Mesothelial cell of epicardium (in vitro differentiated cells): ENCODE measurements at regions not wholly inside any gene's neighbourhood (a gene's known extent, or its start where the extent isn't known, plus 50 kb on each side); places are given as distances from the start of the nearest gene placed in this dataset.

Source experiments
- DNase-seq, 2 experiments: peaks; one replicate each; pipeline ENCODE4 v3.0.0; 2021; ENCODE audit warnings: low spot score in 2 of 2; ENCODE audit not compliant: unreplicated experiment in 2 of 2
- H3K27ac Mint-ChIP-seq: 2 replicates; pipeline ENCODE4 v1.8.0; 2021; ENCODE audit warnings: mixed read lengths
- H3K27me3 Mint-ChIP-seq: 2 replicates; pipeline ENCODE4 v1.8.0; 2021; ENCODE audit warnings: low read depth, mixed read lengths
- H3K36me3 Mint-ChIP-seq: 2 replicates; pipeline ENCODE4 v1.8.0; 2021; ENCODE audit warnings: mixed read lengths
- H3K4me1 Mint-ChIP-seq: 2 replicates; pipeline ENCODE4 v1.8.0; 2021; ENCODE audit warnings: mixed read lengths
- H3K4me3 Mint-ChIP-seq: 2 replicates; pipeline ENCODE4 v1.8.0; 2021; ENCODE audit warnings: mild to moderate bottlenecking, moderate library complexity, mixed read lengths
- H3K9me3 Mint-ChIP-seq: 2 replicates; pipeline ENCODE4 v1.8.0; 2021; ENCODE audit warnings: mixed read lengths
- TF ChIP-seq, protein P1 (sequence below): fragments of 200-600 bp; sonication (generic); IDR thresholded peaks from one replicate; pipeline ENCODE4 v1.5.0; 2021; ENCODE audit warnings: antibody characterized with exemption; ENCODE audit not compliant: unreplicated experiment

DNA sequence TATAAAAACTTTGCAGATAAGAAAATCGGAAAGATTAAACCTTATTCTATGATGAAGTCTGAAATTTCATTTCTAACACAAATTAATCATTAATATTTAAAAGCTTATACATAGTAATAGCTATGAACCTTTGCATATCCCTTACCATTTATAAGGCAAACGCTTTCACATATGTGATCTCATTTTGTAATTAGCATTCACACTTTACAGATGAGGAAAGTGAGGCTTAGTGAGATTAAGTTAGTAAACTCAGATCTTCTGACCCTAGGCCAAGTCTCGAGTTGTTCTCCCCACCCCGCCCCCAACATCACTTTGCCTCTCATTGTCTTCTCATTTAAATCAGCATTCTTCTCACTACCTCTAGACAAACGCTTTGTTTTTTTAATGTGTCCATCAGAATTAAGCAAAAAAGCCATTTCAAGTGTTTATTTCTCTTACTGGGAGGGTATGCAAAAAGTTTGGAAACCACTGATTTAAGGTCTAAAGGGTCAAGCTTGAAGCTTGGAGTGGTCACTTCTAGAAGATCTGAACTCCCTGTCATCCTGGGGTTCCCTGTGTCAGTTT is 172.9 kb upstream of the BCL6 start:
- no peaks in the 10 kb centered on the region for H3K9me3 Mint-ChIP-seq
- no peaks in the 10 kb centered on the region for H3K36me3 Mint-ChIP-seq
- no peaks in the 10 kb centered on the region for H3K27me3 Mint-ChIP-seq
- TF ChIP-seq, protein P1, sequence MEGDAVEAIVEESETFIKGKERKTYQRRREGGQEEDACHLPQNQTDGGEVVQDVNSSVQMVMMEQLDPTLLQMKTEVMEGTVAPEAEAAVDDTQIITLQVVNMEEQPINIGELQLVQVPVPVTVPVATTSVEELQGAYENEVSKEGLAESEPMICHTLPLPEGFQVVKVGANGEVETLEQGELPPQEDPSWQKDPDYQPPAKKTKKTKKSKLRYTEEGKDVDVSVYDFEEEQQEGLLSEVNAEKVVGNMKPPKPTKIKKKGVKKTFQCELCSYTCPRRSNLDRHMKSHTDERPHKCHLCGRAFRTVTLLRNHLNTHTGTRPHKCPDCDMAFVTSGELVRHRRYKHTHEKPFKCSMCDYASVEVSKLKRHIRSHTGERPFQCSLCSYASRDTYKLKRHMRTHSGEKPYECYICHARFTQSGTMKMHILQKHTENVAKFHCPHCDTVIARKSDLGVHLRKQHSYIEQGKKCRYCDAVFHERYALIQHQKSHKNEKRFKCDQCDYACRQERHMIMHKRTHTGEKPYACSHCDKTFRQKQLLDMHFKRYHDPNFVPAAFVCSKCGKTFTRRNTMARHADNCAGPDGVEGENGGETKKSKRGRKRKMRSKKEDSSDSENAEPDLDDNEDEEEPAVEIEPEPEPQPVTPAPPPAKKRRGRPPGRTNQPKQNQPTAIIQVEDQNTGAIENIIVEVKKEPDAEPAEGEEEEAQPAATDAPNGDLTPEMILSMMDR = no peak
- no peak overlapping the region for H3K27ac Mint-ChIP-seq
- no peak for DNase-seq
- peaks cover 50% of the 10 kb centered on the region for H3K4me1 Mint-ChIP-seq
- no peak overlapping the region for H3K4me3 Mint-ChIP-seq

DNA sequence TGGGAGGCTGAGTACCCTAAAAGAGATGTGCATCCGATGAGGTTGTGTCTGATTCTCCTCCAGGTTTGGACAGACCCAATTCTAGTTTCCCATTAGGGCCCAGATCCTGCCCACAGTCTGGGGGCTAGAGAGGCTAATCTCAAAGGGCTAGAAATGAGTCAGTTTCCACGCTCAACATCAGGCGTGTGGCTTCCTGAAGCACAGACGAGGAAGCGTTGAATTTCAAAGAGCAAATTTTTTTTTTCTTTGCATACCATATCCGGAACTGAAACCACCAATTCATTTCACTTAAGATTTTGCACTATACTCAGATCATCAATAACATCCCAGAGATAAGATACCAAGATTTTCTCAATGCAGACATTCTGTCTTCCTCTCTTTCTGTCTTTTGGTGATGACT is 173.8 kb upstream of the BCL6 start:
- H3K9me3 Mint-ChIP-seq = no peaks in the 10 kb centered on the region
- no peak for DNase-seq
- peaks cover 46% of the 10 kb centered on the region for H3K4me1 Mint-ChIP-seq
- TF ChIP-seq, protein P1 = no peak
- no peaks in the 10 kb centered on the region for H3K36me3 Mint-ChIP-seq
- no peak overlapping the region for H3K27ac Mint-ChIP-seq
- no peak overlapping the region for H3K4me3 Mint-ChIP-seq
- no peaks in the 10 kb centered on the region for H3K27me3 Mint-ChIP-seq

DNA sequence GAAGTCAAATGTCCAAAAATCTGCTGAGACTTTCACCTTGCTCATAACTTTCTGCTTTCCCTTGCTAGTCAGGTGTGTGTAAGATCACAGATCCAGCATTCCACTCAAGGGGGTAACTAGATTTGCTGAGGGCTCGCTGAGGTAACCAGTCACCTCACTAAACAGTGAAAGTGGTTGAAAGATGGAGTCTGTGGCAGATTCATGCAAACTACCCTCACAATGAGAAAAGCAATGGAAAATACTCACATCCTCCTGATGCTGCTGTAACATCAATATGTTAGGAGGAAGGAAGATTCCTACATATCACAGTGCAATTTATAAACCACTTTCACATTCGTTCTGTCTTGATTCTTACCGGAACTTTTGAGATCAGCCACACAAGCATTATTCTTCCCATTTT is 174.3 kb upstream of the BCL6 start:
- H3K27ac Mint-ChIP-seq = no peak overlapping the region
- no peaks in the 10 kb centered on the region for H3K27me3 Mint-ChIP-seq
- peaks cover 41% of the 10 kb centered on the region for H3K4me1 Mint-ChIP-seq

DNA sequence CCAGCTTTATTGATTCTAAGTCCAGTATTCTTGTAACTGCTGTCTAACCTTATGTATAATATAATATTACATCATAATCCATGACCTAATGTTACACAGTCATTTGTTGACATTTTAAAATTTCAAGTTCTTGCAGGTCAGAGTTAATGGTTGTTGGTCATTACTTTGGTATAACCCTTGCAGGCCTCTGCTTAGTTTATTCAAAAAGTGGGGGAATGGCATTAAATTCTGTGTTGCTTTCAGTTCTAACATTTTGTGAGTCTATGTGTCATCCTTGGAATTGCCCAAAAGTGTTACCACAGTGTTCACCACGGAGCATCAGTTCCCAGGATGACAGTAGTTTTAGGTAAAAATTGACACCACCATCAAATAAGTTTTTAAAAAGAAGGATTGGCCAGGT is 174.8 kb upstream of the BCL6 start:
- Mint-ChIP-seq H3K27ac (no peak overlapping the region), H3K4me3 (no peak overlapping the region), H3K9me3 (peaks cover 9% of the 10 kb centered on the region), H3K36me3 (peaks cover 1% of the 10 kb centered on the region), H3K4me1 (peaks cover 37% of the 10 kb centered on the region), H3K27me3 (no peaks in the 10 kb centered on the region)
- DNase-seq = no peak
- TF ChIP-seq, protein P1 = no peak

More for the DNA sequence above, 174.3 kb upstream of the BCL6 start:
- H3K4me3 Mint-ChIP-seq = no peak overlapping the region
- peaks cover 4% of the 10 kb centered on the region for H3K9me3 Mint-ChIP-seq
- H3K36me3 Mint-ChIP-seq = no peaks in the 10 kb centered on the region
- no peak for DNase-seq
- TF ChIP-seq, protein P1 = no peak

DNA sequence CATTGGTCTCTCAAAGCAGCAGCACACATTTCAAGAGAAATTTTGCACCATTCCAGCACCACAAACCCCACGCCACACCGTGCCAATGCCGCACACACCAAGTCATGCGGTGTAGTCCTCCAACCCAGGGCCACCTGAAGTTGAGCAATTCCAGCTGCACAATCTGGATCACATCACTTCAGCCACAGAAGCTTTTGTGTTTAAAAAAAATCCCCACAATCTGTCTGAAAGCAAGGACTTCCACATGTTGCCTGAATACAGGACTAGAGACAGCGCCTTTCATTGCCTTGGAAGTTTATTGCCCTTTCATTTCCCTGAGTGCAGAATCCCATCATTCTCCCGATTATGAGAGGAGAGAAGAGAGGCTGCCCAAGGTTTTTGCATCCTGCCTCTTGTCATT is 175.6 kb upstream of the BCL6 start:
- no peak overlapping the region for H3K4me3 Mint-ChIP-seq
- no peak for DNase-seq
- TF ChIP-seq, protein P1 = no peak
- peak overlapping the region; percentile 30 for H3K27ac Mint-ChIP-seq
- peaks cover 1% of the 10 kb centered on the region for H3K36me3 Mint-ChIP-seq
- H3K4me1 Mint-ChIP-seq = peaks cover 32% of the 10 kb centered on the region
- peaks cover 16% of the 10 kb centered on the region for H3K9me3 Mint-ChIP-seq
- H3K27me3 Mint-ChIP-seq = no peaks in the 10 kb centered on the region
